Ovary (tissue), 7 donors: ENCODE measurements at regions not wholly inside any gene's neighbourhood (a gene's known extent, or its start where the extent isn't known, plus 50 kb on each side); places are given as distances from the start of the nearest gene placed in this dataset.

ENCODE experiments used
- DNase-seq, 5 donors: peaks; one replicate each; pipeline ENCODE4 v3.0.0-alpha.2; 2019 to 2020
- H3K27ac ChIP-seq, 2 donors: fragments of 200-600 bp; one replicate each; pipeline versions ENCODE4 v1.5.1 to v1.8.0; 2019 to 2022
- H3K27me3 ChIP-seq: fragments of 200-600 bp; one replicate; pipeline ENCODE4 v1.8.0; 2022
- H3K36me3 ChIP-seq: fragments of 200-600 bp; sonication (generic); one replicate; pipeline ENCODE4 v1.5.1; 2019
- H3K4me1 ChIP-seq: one replicate; pipeline ENCODE4 v1.8.1; 2013; ENCODE audit warnings: mild to moderate bottlenecking, moderate library complexity; ENCODE audit not compliant: insufficient read depth
- H3K4me3 ChIP-seq: fragments of 200-600 bp; sonication (generic); one replicate; pipeline ENCODE4 v1.5.1; 2017
- H3K9me3 ChIP-seq, 2 donors: fragments of 200-600 bp in 1 of 2; sonication (generic) in 1 of 2; one replicate each; pipeline versions ENCODE4 v1.5.1 to v1.8.1; 2013 to 2019; ENCODE audit warnings: mild to moderate bottlenecking in 1 of 2, moderate library complexity in 1 of 2
- CTCF ChIP-seq, 3 donors: fragments of 450-650 bp in 2 of 3; fragments of 200-600 bp in 1 of 3; IDR thresholded peaks; one replicate each; pipeline versions ENCODE4 v1.5.1 to v1.8.0; 2016 to 2022; ENCODE audit warnings: antibody characterized with exemption in 3 of 3, mild to moderate bottlenecking in 1 of 3
- EP300 ChIP-seq: sonication (generic); formaldehyde crosslinking; IDR thresholded peaks from one replicate; pipeline ENCODE4 v1.6.1; 2017; ENCODE audit warnings: antibody characterized with exemption
- POLR2A ChIP-seq: fragments of 450-650 bp; IDR thresholded peaks from one replicate; pipeline ENCODE4 v1.6.1; 2017; ENCODE audit warnings: antibody characterized with exemption, mild to moderate bottlenecking, moderate library complexity
- WGBS, 3 donors: extraction: QIAGEN DNeasy Blood & Tissue Kit in 1 of 3; methylation state at CpG; one replicate each; pipeline versions ENCODE4 v1.1.5 to v1.1.7; 2013 to 2017; 5-methylcytosine and 5-hydroxymethylcytosine counted together
- intact Hi-C, 4 donors: fragments of 100-400 bp; cut with DNase I; formaldehyde crosslinking; loops; one replicate each; pipeline versions ENCODE4 v1.11.0 to v1.15.1; 2022 to 2023
- donor health status: DM: no; HTN: no; CAD: no; lungs with moderate emphysema.
- donor health status: DM: no; HTN: no; CAD: no.
- donor health status: Bipolar disorder and iron deficiency.
- donor health status: DM: no; HTN: no; CAD: no.
- donor health status: DM: yes; HTN: yes; CAD: no.

- intact Hi-C loops, result no loop called here
- 60 to 71% (median 62%) methylated on average over 2 of the region's 2 CpGs for WGBS, 3 donors
- TF ChIP-seq EP300 (no peak), POLR2A (no peak), CTCF (IDR thresholded peaks at IDR 0.05) (no peak)
Measured at GRCh38 chr14:40838601-40839000, 768.1 kb upstream of the LRFN5 start.

GRCh38 chr14:40806471-40806870, 800.2 kb upstream of the LRFN5 start:
- TF ChIP-seq EP300 (no peak), POLR2A (no peak)

More at GRCh38 chr14:40838601-40839000, 768.1 kb upstream of the LRFN5 start:
- Histone ChIP-seq H3K27me3 (no peaks in the 10 kb centered on the region), H3K27ac (no peak overlapping the region), H3K9me3 (no peaks in the 10 kb centered on the region), H3K4me3 (no peak overlapping the region), H3K36me3 (no peaks in the 10 kb centered on the region), H3K4me1 (no peaks in the 10 kb centered on the region)
- DNase-seq, result no peak

GRCh38 chr14:40796168-40796567, 810.5 kb upstream of the LRFN5 start:
- Histone ChIP-seq H3K4me3 (no peak overlapping the region), H3K4me1 (no peaks in the 10 kb centered on the region), H3K27me3 (peaks cover under 1% of the 10 kb centered on the region), H3K36me3 (no peaks in the 10 kb centered on the region), H3K27ac (no peak overlapping the region), H3K9me3 (no peaks in the 10 kb centered on the region)
- intact Hi-C loops, result no loop called here
- 31 to 46% (median 44%) methylated on average over 1 of the region's 1 CpG for WGBS, 3 donors
- TF ChIP-seq CTCF (IDR thresholded peaks at IDR 0.05) (no peak), EP300 (no peak), POLR2A (no peak)
- no peak for DNase-seq

More at GRCh38 chr14:40806471-40806870, 800.2 kb upstream of the LRFN5 start:
- H3K36me3 ChIP-seq, result no peaks in the 10 kb centered on the region
- H3K9me3 ChIP-seq, result no peaks in the 10 kb centered on the region
- H3K27me3 ChIP-seq, result no peaks in the 10 kb centered on the region
- H3K4me1 ChIP-seq, result no peaks in the 10 kb centered on the region
- no peak for DNase-seq
- intact Hi-C loops, result loop anchor here in 1 of 4 donors (5.0 kb wide), 1 partner anchor 186 kb away; no protein-coding TSS in a partner anchor
- no peak overlapping the region for H3K27ac ChIP-seq
- no peak overlapping the region for H3K4me3 ChIP-seq

- no peaks in the 10 kb centered on the region for H3K36me3 ChIP-seq
- H3K4me3 ChIP-seq, result no peak overlapping the region
- 89 to 90% (median 90%) methylated on average over 9 of the region's 9 CpGs for WGBS, 3 donors
- H3K4me1 ChIP-seq, result no peaks in the 10 kb centered on the region
- no peak for DNase-seq
- no peaks in the 10 kb centered on the region for H3K27me3 ChIP-seq
- H3K27ac ChIP-seq, result no peak overlapping the region
- intact Hi-C loops, result no loop called here
- no peaks in the 10 kb centered on the region for H3K9me3 ChIP-seq
- TF ChIP-seq CTCF (IDR thresholded peaks at IDR 0.05), result no peak
- no peak for TF ChIP-seq POLR2A
- TF ChIP-seq EP300, result no peak
Measured at GRCh38 chr14:40784860-40785259, 821.8 kb upstream of the LRFN5 start.

- H3K4me1 ChIP-seq, result no peaks in the 10 kb centered on the region
- WGBS, 3 donors, result 45 to 57% (median 52%) methylated on average over 1 of the region's 1 CpG
- no peak overlapping the region for H3K27ac ChIP-seq
- intact Hi-C loops, result no loop called here
- H3K36me3 ChIP-seq, result no peaks in the 10 kb centered on the region
- H3K27me3 ChIP-seq, result no peaks in the 10 kb centered on the region
- H3K9me3 ChIP-seq, result no peaks in the 10 kb centered on the region
- no peak for TF ChIP-seq POLR2A
- no peak for TF ChIP-seq EP300
- no peak overlapping the region for H3K4me3 ChIP-seq
- DNase-seq, result no peak
Measured at GRCh38 chr14:40762685-40763084, 844.0 kb upstream of the LRFN5 start.
